TTC549 (cell line): ENCODE measurements at regions not wholly inside any gene's neighbourhood (a gene's known extent, or its start where the extent isn't known, plus 50 kb on each side); places are given as distances from the start of the nearest gene placed in this dataset.

Source experiments
- FAIRE-seq: peaks from 2 replicates; lab custom pipeline; 2012; peaks lifted over from hg19 to GRCh38; lab: Jason Lieb, UNC

GRCh38 chr9:26371236-26371635 lies 521.4 kb downstream of the CAAP1 start:
- no peak for FAIRE-seq

- no peak for FAIRE-seq
Measured at GRCh38 chr9:26369093-26369492, 523.5 kb downstream of the CAAP1 start.

- no peak for FAIRE-seq
Measured at GRCh38 chr9:26368241-26368640, 524.4 kb downstream of the CAAP1 start.

GRCh38 chr9:26361010-26361409 lies 531.6 kb downstream of the CAAP1 start:
- no peak for FAIRE-seq

GRCh38 chr9:26358836-26359235 lies 533.8 kb downstream of the CAAP1 start:
- no peak for FAIRE-seq

GRCh38 chr9:26357803-26358344 lies 534.7 kb downstream of the CAAP1 start:
- FAIRE-seq: no peak

GRCh38 chr9:26356491-26356890 lies 536.1 kb downstream of the CAAP1 start:
- FAIRE-seq: no peak

- FAIRE-seq: no peak
Measured at GRCh38 chr9:26346942-26347477, 545.6 kb downstream of the CAAP1 start.

- FAIRE-seq: no peak
Measured at GRCh38 chr9:26341545-26341944, 551.1 kb downstream of the CAAP1 start.

GRCh38 chr9:26339796-26340195 lies 552.8 kb downstream of the CAAP1 start:
- no peak for FAIRE-seq

- FAIRE-seq: no peak
Measured at GRCh38 chr9:26335116-26335515, 557.5 kb downstream of the CAAP1 start.

- no peak for FAIRE-seq
Measured at GRCh38 chr9:26334706-26335105, 557.9 kb downstream of the CAAP1 start.

GRCh38 chr9:26331223-26331622 lies 561.4 kb downstream of the CAAP1 start:
- no peak for FAIRE-seq

- FAIRE-seq: no peak
Measured at GRCh38 chr9:26329974-26330373, 562.6 kb downstream of the CAAP1 start.

- FAIRE-seq: no peak
Measured at GRCh38 chr9:26326563-26326962, 566.0 kb downstream of the CAAP1 start.

GRCh38 chr9:26325444-26325829 lies 567.2 kb downstream of the CAAP1 start:
- no peak for FAIRE-seq

GRCh38 chr9:26324786-26325443 lies 567.7 kb downstream of the CAAP1 start:
- FAIRE-seq: no peak

GRCh38 chr9:26321935-26322334 lies 570.7 kb downstream of the CAAP1 start:
- FAIRE-seq: no peak

- no peak for FAIRE-seq
Measured at GRCh38 chr9:26319859-26320258, 572.7 kb downstream of the CAAP1 start.

- no peak for FAIRE-seq
Measured at GRCh38 chr9:26313108-26313507, 579.5 kb downstream of the CAAP1 start.

GRCh38 chr9:26311463-26311995 lies 581.1 kb downstream of the CAAP1 start:
- FAIRE-seq: no peak

- FAIRE-seq: no peak
Measured at GRCh38 chr9:26310294-26310693, 582.3 kb downstream of the CAAP1 start.

- FAIRE-seq: no peak
Measured at GRCh38 chr9:26308328-26308727, 584.3 kb downstream of the CAAP1 start.

- no peak for FAIRE-seq
Measured at GRCh38 chr9:26301659-26302058, 590.9 kb downstream of the CAAP1 start.
